Neural progenitor cell (in vitro differentiated cells): ENCODE measurements at regions not wholly inside any gene's neighbourhood (a gene's known extent, or its start where the extent isn't known, plus 50 kb on each side); places are given as distances from the start of the nearest gene placed in this dataset.
A peak's percentile ranks its signal among the peaks of the same experiment; 100 is the strongest.

Experiments used
- DNase-seq: peaks from one replicate; pipeline ENCODE4 v3.0.0-alpha.2; 2016; ENCODE audit warnings: low spot score
- H2AFZ ChIP-seq: fragments of 200-600 bp; sonication (generic); replicated peaks from 2 replicates; pipeline ENCODE4 v1.6.1; 2016; ENCODE audit warnings: antibody characterized with exemption
- H3F3A ChIP-seq: fragments of 200-600 bp; sonication (generic); 2 replicates; pipeline ENCODE4 v1.6.1; 2016; ENCODE audit warnings: antibody characterized with exemption, low read depth
- H3K27ac ChIP-seq: fragments of 200-600 bp; sonication (generic); 2 replicates; pipeline ENCODE4 v1.5.1; 2016; ENCODE audit warnings: mild to moderate bottlenecking
- H3K27me3 ChIP-seq: fragments of 200-600 bp; sonication (generic); 2 replicates; pipeline ENCODE4 v1.6.1; 2016; ENCODE audit warnings: mild to moderate bottlenecking, moderate library complexity
- H3K36me3 ChIP-seq: fragments of 200-600 bp; sonication (generic); 2 replicates; pipeline ENCODE4 v1.5.1; 2016
- H3K4me1 ChIP-seq: fragments of 200-600 bp; sonication (generic); 2 replicates; pipeline ENCODE4 v1.6.1; 2016; ENCODE audit warnings: mixed run types
- H3K4me2 ChIP-seq: fragments of 200-600 bp; sonication (generic); 2 replicates; pipeline ENCODE4 v1.6.1; 2016
- H3K4me3 ChIP-seq: fragments of 200-600 bp; sonication (generic); 2 replicates; pipeline ENCODE4 v1.5.1; 2016
- H3K79me2 ChIP-seq: fragments of 200-600 bp; sonication (generic); 2 replicates; pipeline ENCODE4 v1.6.1; 2016; ENCODE audit warnings: low read depth
- H3K9ac ChIP-seq: fragments of 200-600 bp; sonication (generic); 2 replicates; pipeline ENCODE4 v1.6.1; 2016
- H3K9me3 ChIP-seq: fragments of 200-600 bp; sonication (generic); 2 replicates; pipeline ENCODE4 v1.5.1; 2016; ENCODE audit warnings: low read depth
- H4K20me1 ChIP-seq: fragments of 200-600 bp; sonication (generic); 2 replicates; pipeline ENCODE4 v1.6.1; 2016; ENCODE audit warnings: low read depth
- H3K27ac Mint-ChIP-seq: 3 replicates; pipeline ENCODE4 v1.8.0; 2021; ENCODE audit warnings: mixed read lengths
- H3K27me3 Mint-ChIP-seq: 2 replicates; pipeline ENCODE4 v1.8.0; 2022; ENCODE audit warnings: low read depth, mild to moderate bottlenecking, inconsistent platforms, moderate library complexity, mixed read lengths; ENCODE audit not compliant: insufficient read depth
- H3K36me3 Mint-ChIP-seq: 3 replicates; pipeline ENCODE4 v1.8.0; 2021; ENCODE audit warnings: mixed read lengths
- H3K4me1 Mint-ChIP-seq: 3 replicates; pipeline ENCODE4 v1.8.0; 2021; ENCODE audit warnings: mixed read lengths
- H3K4me3 Mint-ChIP-seq: 3 replicates; pipeline ENCODE4 v1.8.0; 2021; ENCODE audit warnings: mild to moderate bottlenecking, moderate library complexity, mixed read lengths
- H3K9me3 Mint-ChIP-seq: 3 replicates; pipeline ENCODE4 v1.8.0; 2020; ENCODE audit warnings: mixed read lengths
- EZH2 ChIP-seq: fragments of 200-600 bp; sonication (generic); IDR thresholded peaks from 2 replicates; pipeline ENCODE4 v1.6.1; 2017; ENCODE audit warnings: antibody characterized with exemption, mild to moderate bottlenecking, moderate library complexity
- EZH2phosphoT487 ChIP-seq: fragments of 200-600 bp; sonication (generic); IDR thresholded peaks from 2 replicates; pipeline ENCODE4 v1.6.1; 2017; ENCODE audit warnings: antibody characterized with exemption
- TF ChIP-seq, protein P1 (sequence below): fragments of 200-600 bp; sonication (generic); IDR thresholded peaks from 2 replicates; pipeline ENCODE4 v1.5.1; 2017; ENCODE audit warnings: antibody characterized with exemption, mild to moderate bottlenecking

DNA sequence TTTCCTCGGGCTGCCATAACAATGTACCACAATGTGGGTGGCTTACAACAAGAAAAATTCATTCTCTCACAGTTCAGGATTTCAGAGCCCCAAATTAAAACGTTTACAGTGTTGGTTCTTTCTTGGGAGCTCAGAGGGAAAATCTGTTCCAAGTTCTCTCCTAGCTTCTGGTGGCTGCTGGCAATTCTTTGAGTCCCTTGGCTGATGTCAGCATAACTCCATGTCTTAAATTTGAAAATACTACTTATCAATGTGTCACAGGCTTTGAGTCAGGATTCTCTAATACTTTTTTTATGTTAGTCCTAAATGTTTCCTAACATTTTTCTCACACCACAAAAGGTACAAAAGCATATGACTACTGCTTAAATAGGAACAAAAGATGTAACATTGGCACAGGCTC is 198.4 kb upstream of the ATXN7L3B start:
- DNase-seq = no peak
- no peaks in the 10 kb centered on the region for H3K9me3 Mint-ChIP-seq
- H3K4me1 Mint-ChIP-seq = no peaks in the 10 kb centered on the region
- no peaks in the 10 kb centered on the region for H3K36me3 ChIP-seq
- H3K9ac ChIP-seq = no peak overlapping the region
- no peaks in the 10 kb centered on the region for H3F3A ChIP-seq
- no peak overlapping the region for H3K4me3 ChIP-seq
- no peaks in the 10 kb centered on the region for H3K4me1 ChIP-seq
- no peaks in the 10 kb centered on the region for H3K36me3 Mint-ChIP-seq
- no peak overlapping the region for H3K4me2 ChIP-seq
- H3K27ac ChIP-seq = no peak overlapping the region
- H3K27ac Mint-ChIP-seq = no peak overlapping the region
- no peaks in the 10 kb centered on the region for H3K27me3 Mint-ChIP-seq
- no peak overlapping the region for H3K4me3 Mint-ChIP-seq
- H3K9me3 ChIP-seq = no peaks in the 10 kb centered on the region
- H2AFZ ChIP-seq = no peak overlapping the region
- TF ChIP-seq, protein P1, sequence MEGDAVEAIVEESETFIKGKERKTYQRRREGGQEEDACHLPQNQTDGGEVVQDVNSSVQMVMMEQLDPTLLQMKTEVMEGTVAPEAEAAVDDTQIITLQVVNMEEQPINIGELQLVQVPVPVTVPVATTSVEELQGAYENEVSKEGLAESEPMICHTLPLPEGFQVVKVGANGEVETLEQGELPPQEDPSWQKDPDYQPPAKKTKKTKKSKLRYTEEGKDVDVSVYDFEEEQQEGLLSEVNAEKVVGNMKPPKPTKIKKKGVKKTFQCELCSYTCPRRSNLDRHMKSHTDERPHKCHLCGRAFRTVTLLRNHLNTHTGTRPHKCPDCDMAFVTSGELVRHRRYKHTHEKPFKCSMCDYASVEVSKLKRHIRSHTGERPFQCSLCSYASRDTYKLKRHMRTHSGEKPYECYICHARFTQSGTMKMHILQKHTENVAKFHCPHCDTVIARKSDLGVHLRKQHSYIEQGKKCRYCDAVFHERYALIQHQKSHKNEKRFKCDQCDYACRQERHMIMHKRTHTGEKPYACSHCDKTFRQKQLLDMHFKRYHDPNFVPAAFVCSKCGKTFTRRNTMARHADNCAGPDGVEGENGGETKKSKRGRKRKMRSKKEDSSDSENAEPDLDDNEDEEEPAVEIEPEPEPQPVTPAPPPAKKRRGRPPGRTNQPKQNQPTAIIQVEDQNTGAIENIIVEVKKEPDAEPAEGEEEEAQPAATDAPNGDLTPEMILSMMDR = no peak
- TF ChIP-seq EZH2phosphoT487 (no peak), EZH2 (no peak)
- no peaks in the 10 kb centered on the region for H3K79me2 ChIP-seq
- no peaks in the 10 kb centered on the region for H3K27me3 ChIP-seq
- no peaks in the 10 kb centered on the region for H4K20me1 ChIP-seq

DNA sequence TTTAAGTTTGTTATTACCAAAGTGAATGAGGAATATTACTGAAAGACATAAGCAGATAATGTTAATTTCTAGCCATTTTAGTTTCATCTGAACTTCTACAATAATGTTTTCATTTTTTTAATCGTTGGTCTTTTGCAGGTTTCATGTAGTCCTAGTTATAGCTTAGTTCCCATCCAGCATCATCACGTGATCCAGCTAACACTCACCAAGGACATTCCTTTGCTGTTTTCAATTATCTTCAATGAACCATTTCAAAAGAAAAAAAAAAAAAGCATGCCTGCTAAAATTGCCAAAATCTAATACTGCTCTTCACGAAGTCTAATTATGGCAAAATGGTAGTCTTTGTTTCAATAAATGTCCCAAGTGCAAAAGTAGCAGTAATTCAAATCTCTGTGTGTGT is 187.7 kb upstream of the ATXN7L3B start:
- Mint-ChIP-seq H3K36me3 (no peaks in the 10 kb centered on the region), H3K27ac (no peak overlapping the region), H3K4me3 (no peak overlapping the region), H3K27me3 (no peaks in the 10 kb centered on the region), H3K9me3 (peaks cover 3% of the 10 kb centered on the region), H3K4me1 (no peaks in the 10 kb centered on the region)
- H2AFZ ChIP-seq = no peak overlapping the region
- TF ChIP-seq EZH2phosphoT487 (no peak), EZH2 (no peak)
- TF ChIP-seq, protein P1 = no peak
- H3K4me2 ChIP-seq = no peak overlapping the region
- DNase-seq = no peak
- H3K27ac ChIP-seq = no peak overlapping the region
- H3F3A ChIP-seq = no peaks in the 10 kb centered on the region
- no peaks in the 10 kb centered on the region for H4K20me1 ChIP-seq
- H3K79me2 ChIP-seq = no peaks in the 10 kb centered on the region
- no peaks in the 10 kb centered on the region for H3K9me3 ChIP-seq
- no peak overlapping the region for H3K9ac ChIP-seq
- H3K4me1 ChIP-seq = no peaks in the 10 kb centered on the region
- H3K4me3 ChIP-seq = no peak overlapping the region
- no peaks in the 10 kb centered on the region for H3K27me3 ChIP-seq
- no peaks in the 10 kb centered on the region for H3K36me3 ChIP-seq

GRCh38 chr12:74365178-74365964 is 172.3 kb upstream of the ATXN7L3B start:
- DNase-seq = peak; percentile 27
- Histone ChIP-seq H3K79me2 (no peaks in the 10 kb centered on the region), H3K27ac (no peak overlapping the region), H2AFZ (peak overlapping the region; percentile 8), H3K4me1 (no peaks in the 10 kb centered on the region), H4K20me1 (no peaks in the 10 kb centered on the region), H3K4me2 (no peak overlapping the region), H3F3A (no peaks in the 10 kb centered on the region), H3K9ac (no peak overlapping the region), H3K9me3 (no peaks in the 10 kb centered on the region), H3K27me3 (no peaks in the 10 kb centered on the region), H3K4me3 (no peak overlapping the region), H3K36me3 (no peaks in the 10 kb centered on the region)
- Mint-ChIP-seq H3K9me3 (no peaks in the 10 kb centered on the region), H3K27me3 (no peaks in the 10 kb centered on the region), H3K4me3 (no peak overlapping the region), H3K27ac (no peak overlapping the region), H3K4me1 (no peaks in the 10 kb centered on the region), H3K36me3 (no peaks in the 10 kb centered on the region)
- TF ChIP-seq EZH2phosphoT487 (no peak), EZH2 (no peak)
- TF ChIP-seq, protein P1 = peak; percentile 42
